ENCODE measurements at regions not wholly inside any gene's neighbourhood (a gene's known extent, or its start where the extent isn't known, plus 50 kb on each side); places are given as distances from the start of the nearest gene placed in this dataset.

DNA sequence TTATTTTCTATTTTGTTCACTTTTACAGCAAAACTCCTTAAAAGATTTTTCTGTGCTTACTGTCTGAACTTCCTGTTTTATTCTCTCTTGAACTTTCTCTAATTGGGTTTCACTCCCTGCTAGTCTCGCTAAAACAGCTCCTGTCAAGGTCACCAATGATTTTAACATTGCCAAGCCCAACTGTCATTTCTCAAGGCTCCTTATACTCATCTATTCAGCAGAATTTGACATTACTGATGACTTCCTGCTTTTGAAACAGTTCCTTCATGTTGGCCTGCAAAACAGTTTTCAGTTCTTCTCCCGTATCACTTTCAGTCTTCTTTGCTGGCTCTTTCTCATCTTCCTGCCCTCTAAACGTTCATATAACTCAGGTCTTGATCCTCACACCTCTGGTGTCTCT is 268.5 kb upstream of the USP15 start:
- TF ChIP-seq, protein P1, sequence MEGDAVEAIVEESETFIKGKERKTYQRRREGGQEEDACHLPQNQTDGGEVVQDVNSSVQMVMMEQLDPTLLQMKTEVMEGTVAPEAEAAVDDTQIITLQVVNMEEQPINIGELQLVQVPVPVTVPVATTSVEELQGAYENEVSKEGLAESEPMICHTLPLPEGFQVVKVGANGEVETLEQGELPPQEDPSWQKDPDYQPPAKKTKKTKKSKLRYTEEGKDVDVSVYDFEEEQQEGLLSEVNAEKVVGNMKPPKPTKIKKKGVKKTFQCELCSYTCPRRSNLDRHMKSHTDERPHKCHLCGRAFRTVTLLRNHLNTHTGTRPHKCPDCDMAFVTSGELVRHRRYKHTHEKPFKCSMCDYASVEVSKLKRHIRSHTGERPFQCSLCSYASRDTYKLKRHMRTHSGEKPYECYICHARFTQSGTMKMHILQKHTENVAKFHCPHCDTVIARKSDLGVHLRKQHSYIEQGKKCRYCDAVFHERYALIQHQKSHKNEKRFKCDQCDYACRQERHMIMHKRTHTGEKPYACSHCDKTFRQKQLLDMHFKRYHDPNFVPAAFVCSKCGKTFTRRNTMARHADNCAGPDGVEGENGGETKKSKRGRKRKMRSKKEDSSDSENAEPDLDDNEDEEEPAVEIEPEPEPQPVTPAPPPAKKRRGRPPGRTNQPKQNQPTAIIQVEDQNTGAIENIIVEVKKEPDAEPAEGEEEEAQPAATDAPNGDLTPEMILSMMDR (IDR thresholded peaks at IDR 0.05; ENCODE audit: poor library complexity, severe bottlenecking) = no peak
- no peak for TF ChIP-seq EZH2 (IDR thresholded peaks at IDR 0.05; ENCODE audit: borderline replicate concordance, insufficient read depth, low read length, poor library complexity, severe bottlenecking)

All from neural cell (in vitro differentiated cells).